AG04450 (cell line): ENCODE measurements at regions not wholly inside any gene's neighbourhood (a gene's known extent, or its start where the extent isn't known, plus 50 kb on each side); places are given as distances from the start of the nearest gene placed in this dataset.

Experiments
- CTCF ChIA-PET: fragments of 300-600, 350-600 bp; formaldehyde crosslinking; extraction: SDS; loops from one replicate; lab custom pipeline; 2022; ENCODE audit warnings: antibody characterized with exemption, inconsistent platforms; lab: Charles Lee
- POLR2A ChIA-PET: fragments of 350-600 bp; formaldehyde crosslinking; extraction: SDS; loops from one replicate; lab custom pipeline; 2021; ENCODE audit warnings: antibody characterized with exemption, inconsistent platforms; lab: Yijun Ruan, JAX
- DNase-seq: peaks from one replicate; pipeline ENCODE4 v3.0.0-alpha.2; 2011; ENCODE audit warnings: low read depth, low spot score
- H3K27ac ChIP-seq: one replicate; pipeline ENCODE4 v1.5.1; 2012; ENCODE audit warnings: low read depth, low read length, control low read depth
- H3K27me3 ChIP-seq: one replicate; pipeline ENCODE4 v1.6.0; 2012; ENCODE audit warnings: low read length; ENCODE audit not compliant: control insufficient read depth, insufficient read depth
- H3K4me3 ChIP-seq: 2 replicates; pipeline ENCODE4 v1.5.1; 2011; ENCODE audit warnings: mild to moderate bottlenecking, low read depth, low read length, control low read depth
- H3K9me3 ChIP-seq: 2 replicates; pipeline ENCODE4 v1.5.1; 2012; ENCODE audit warnings: low read length; ENCODE audit not compliant: control insufficient read depth, insufficient read depth
- CTCF ChIP-seq: IDR thresholded peaks from 2 replicates; pipeline ENCODE4 v1.5.1; 2011; ENCODE audit warnings: low read depth, low read length, control low read depth, inconsistent platforms

GRCh38 chr13:24006520-24007248 lies 109.4 kb upstream of the C1QTNF9B start:
- Histone ChIP-seq H3K27me3 (no peaks in the 10 kb centered on the region), H3K4me3 (no peak overlapping the region), H3K9me3 (no peaks in the 10 kb centered on the region), H3K27ac (no peak overlapping the region)
- no peak for TF ChIP-seq CTCF
- ChIA-PET POLR2A (no interaction called here), CTCF (interaction anchor here (1.0 to 3.4 kb wide), 4 partner anchors 46 to 213 kb away, joined by 3 to 13 read pairs (median 6); no protein-coding TSS in a partner anchor)
- DNase-seq: no peak

GRCh38 chr13:24007979-24008620 lies 110.8 kb upstream of the C1QTNF9B start:
- H3K27me3 ChIP-seq: no peaks in the 10 kb centered on the region
- no peak for DNase-seq
- no peak for TF ChIP-seq CTCF
- no peak overlapping the region for H3K4me3 ChIP-seq
- POLR2A ChIA-PET: no interaction called here
- H3K27ac ChIP-seq: no peak overlapping the region
- no peaks in the 10 kb centered on the region; the same call in 1 of the 2 replicates for H3K9me3 ChIP-seq
- CTCF ChIA-PET: interaction anchor here (0.7 to 4.3 kb wide), 6 partner anchors 12 to 220 kb away, joined by 3 to 23 read pairs (median 7); no protein-coding TSS in a partner anchor

- DNase-seq: no peak
- POLR2A ChIA-PET: no interaction called here
- no peaks in the 10 kb centered on the region for H3K27me3 ChIP-seq
Measured at GRCh38 chr13:24008679-24009078, 111.4 kb upstream of the C1QTNF9B start.

DNA sequence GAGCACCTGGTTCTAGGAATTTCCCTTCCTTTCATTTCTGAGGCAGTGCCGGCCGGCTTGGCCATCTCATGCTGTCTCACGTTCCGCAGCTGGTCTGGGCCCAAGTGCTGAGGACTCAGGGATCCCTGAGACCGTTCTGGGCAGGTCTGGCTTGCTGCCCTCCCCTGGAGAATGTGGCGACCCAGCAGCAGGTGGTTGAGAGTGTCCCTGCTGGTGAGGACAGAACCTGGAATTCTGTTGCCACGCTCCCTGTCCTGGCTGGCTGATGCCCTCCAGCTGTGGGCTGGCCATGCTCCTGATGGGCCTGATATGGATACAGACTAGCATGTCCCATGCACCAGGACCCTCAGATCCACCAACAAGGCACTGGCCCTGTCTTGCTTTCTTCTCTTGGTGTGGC lies 114.0 kb upstream of the C1QTNF9B start:
- no peak for DNase-seq
- no peak overlapping the region for H3K27ac ChIP-seq
- H3K27me3 ChIP-seq: no peaks in the 10 kb centered on the region
- POLR2A ChIA-PET: no interaction called here
- no peak overlapping the region for H3K4me3 ChIP-seq
- CTCF ChIA-PET: interaction anchor here (4.3 kb wide), 1 partner anchor 9 kb away, joined by 23 read pairs; no protein-coding TSS in a partner anchor
- H3K9me3 ChIP-seq: no peaks in the 10 kb centered on the region; the same call in 1 of the 2 replicates
- no peak for TF ChIP-seq CTCF

More at GRCh38 chr13:24008679-24009078, 111.4 kb upstream of the C1QTNF9B start:
- H3K4me3 ChIP-seq: no peak overlapping the region
- no peak overlapping the region for H3K27ac ChIP-seq
- CTCF ChIA-PET: interaction anchor here (0.8 to 4.3 kb wide), 5 partner anchors 12 to 220 kb away, joined by 3 to 23 read pairs (median 10); no protein-coding TSS in a partner anchor
- no peak for TF ChIP-seq CTCF
- no peaks in the 10 kb centered on the region; the same call in 1 of the 2 replicates for H3K9me3 ChIP-seq

GRCh38 chr13:24012648-24013047 lies 115.3 kb upstream of the C1QTNF9B start:
- CTCF ChIA-PET: interaction anchor here (0.5 to 1.6 kb wide), 2 partner anchors 40 to 216 kb away, joined by 4 read pairs; no protein-coding TSS in a partner anchor

More at GRCh38 chr13:24012648-24013047, 115.3 kb upstream of the C1QTNF9B start:
- POLR2A ChIA-PET: no interaction called here
- no peak for TF ChIP-seq CTCF
- H3K4me3 ChIP-seq: no peak overlapping the region
- H3K27ac ChIP-seq: no peak overlapping the region
- H3K9me3 ChIP-seq: no peaks in the 10 kb centered on the region; the same call in 1 of the 2 replicates
- no peaks in the 10 kb centered on the region for H3K27me3 ChIP-seq
- no peak for DNase-seq
